HG02642 (cell line): ENCODE measurements at regions not wholly inside any gene's neighbourhood (a gene's known extent, or its start where the extent isn't known, plus 50 kb on each side); places are given as distances from the start of the nearest gene placed in this dataset.
"Not testable (repeated sequence)": the region's sequence is repeated elsewhere in the genome, so short reads cannot be mapped to it uniquely, and the experiment has no call there.

Experiments
- ATAC-seq: cut with Tn5 transposase; IDR thresholded peaks from one replicate; pipeline ENCODE4 v1.9.1; 2021; ENCODE audit warnings: mild to moderate bottlenecking; ENCODE audit not compliant: unreplicated experiment, poor library complexity

GRCh38 chr10:78605800-78606350, 462.9 kb upstream of the ZMIZ1 start:
- ATAC-seq: no peak

DNA sequence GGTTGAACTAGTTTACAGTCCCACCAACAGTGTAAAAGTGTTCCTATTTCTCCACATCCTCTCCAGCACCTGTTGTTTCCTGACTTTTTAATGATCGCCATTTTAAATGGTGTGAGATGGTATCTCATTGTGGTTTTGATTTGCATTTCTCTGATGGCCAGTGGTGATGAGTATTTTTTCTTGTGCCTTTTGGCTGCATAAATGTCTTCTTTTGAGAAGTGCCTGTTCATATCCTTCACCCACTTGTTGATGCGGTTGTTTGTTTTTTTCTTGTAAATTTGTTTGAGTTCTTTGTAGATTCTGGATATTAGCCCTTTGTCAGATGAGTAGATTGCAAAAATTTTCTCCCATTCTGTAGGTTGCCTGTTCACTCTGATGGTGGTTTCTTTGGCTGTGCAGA, 462.0 kb upstream of the ZMIZ1 start:
- ATAC-seq: not testable (repeated sequence)

DNA sequence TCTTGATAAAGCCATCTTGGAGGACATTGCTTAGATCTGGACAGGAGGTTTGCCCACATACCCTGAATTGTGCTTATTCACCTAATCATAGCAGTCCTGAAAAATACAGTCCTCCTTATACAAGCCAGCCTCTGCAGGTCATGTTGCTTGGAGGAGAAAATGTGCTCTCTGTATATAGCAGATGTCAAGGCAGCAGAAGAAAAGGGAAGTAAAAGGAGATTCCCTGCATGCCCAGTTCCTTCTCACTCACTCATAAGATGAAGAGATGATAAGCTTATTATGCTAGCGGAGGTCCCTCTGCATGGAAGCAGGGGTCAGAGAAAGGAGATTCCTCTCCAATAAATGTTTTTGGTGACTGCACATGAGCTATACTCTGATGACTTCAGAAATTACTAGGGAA, 458.8 kb upstream of the ZMIZ1 start:
- no peak for ATAC-seq

GRCh38 chr10:78613132-78613531, 455.6 kb upstream of the ZMIZ1 start:
- no peak for ATAC-seq

DNA sequence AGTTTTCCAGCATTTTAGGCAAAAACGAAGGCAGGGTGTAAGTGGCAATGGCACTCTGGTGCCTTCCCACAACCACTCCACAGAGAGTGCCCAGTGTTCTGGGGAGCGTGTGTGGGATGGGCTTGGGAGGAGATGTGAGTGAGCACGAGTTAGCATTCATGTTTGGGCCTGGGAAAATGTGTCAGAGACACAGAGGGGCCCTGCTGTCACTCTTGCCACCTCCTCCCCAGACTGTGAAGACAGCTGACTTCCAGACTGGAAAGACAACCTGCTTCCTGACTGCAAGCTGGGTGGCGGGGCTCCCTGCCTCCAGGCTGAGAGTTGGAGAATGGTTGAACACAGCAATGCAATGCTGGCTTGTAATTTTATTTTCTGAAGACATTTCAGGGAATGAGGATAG, 454.5 kb upstream of the ZMIZ1 start:
- ATAC-seq: no peak

GRCh38 chr10:78614744-78615143, 454.0 kb upstream of the ZMIZ1 start:
- ATAC-seq: no peak

GRCh38 chr10:78616125-78616695, 452.6 kb upstream of the ZMIZ1 start:
- ATAC-seq: no peak

GRCh38 chr10:78617115-78617514, 451.7 kb upstream of the ZMIZ1 start:
- ATAC-seq: no peak

DNA sequence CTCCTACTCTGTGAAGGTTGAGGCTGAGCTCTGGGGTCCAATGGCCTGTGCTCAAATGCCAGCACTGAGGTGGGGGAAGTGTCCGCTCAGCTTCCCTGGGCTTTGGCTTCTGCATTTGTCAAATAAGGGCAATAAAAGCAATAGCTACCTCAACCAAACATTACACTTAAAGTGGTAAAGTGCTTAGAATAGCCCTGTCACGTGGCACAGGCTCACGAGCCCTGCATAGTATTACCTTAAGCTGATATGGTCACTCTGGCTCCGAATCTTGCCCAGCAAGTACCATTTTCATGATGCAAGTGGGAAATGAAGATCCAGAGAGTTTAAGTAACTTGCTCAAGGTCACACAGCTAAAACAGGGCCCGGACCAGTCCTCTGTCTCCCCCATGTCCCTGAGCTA, 451.1 kb upstream of the ZMIZ1 start:
- ATAC-seq: no peak

GRCh38 chr10:78618050-78618449, 450.7 kb upstream of the ZMIZ1 start:
- ATAC-seq: no peak

GRCh38 chr10:78619115-78619851, 449.5 kb upstream of the ZMIZ1 start:
- ATAC-seq: no peak

DNA sequence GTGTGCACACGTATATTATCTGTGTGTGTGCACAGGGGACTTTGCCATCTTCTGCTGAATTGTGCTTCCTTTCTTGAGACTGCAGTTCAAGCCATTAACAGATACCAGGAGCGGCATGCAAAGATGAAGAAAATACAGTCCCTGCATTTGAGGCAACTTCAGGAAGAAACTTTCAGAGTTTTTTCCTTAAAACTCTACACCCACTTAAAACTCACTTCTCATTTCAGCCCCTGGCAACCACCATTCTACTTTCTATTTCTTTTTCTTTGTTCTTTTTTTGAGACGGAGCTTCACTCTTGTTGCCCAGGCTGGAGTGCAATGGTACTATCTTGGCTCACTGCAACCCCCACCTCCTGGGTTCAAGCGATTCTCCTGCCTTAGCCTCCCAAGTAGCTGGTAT, 448.9 kb upstream of the ZMIZ1 start:
- ATAC-seq: no peak

DNA sequence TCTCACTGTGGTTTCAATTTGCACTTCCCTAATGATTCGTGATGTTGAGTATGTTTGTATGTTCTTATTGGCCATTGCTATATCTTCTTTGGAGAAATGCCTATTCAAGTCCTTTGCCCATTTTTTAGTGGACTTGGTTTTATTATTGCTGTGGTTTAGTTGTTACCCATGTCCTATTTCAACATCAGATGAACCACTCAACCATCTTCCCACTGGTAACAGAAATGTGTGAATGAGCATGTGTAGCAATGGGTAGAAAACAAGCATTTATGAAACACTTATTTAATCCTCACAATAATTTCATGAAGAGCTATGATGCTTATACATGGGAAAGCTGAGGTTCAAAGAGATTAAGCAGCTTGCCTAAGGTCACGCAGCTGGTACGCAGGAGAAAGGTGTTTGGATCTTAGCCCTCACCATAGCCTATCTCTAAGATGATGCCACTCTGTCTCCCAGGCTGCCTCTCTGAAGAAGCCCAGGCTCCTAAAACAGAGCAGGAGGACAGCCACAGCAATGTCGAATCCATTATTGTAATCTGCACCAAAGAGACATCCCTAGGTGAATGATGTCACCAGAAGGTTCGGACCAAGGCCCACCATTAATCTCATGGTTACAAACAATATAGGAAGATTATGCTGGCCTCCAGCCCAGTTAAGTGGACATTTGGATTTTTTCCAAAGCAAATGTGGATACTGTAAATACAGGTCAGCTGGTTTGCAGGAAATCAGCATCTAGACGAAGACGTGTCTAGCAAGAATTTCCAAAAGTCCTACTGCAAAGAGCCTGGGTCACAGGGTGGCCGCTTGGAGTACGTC, 447.6 kb upstream of the ZMIZ1 start:
- ATAC-seq: no peak

DNA sequence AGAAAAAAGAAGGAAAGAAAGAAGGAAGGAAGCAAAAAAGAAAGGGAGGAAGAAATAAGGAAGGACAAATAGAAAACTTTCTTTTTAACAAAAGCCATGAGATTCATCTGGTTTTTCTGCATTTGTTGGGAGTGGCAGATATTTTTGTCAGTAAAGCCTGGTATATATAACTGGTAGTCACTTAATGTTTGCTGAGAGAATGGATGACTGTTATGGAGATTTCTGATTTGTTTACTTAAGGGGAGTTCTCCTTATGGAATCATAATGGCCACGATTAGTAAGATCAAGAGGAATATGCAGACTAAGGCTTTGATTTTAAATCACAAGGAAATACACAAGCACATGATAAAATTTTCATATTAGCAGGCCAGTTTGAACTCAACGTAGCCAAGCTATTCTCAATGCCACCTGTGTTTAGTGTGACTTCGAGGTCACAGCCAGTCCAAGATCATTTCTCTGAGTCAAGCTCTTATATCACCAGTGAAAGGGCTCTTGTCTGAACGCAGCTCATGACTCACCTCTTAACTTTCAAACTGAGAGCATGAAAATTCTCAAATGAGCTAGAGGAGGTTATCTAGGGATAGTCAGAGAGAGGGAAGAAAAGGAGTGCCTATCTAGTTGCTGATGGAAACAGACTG, 445.1 kb upstream of the ZMIZ1 start:
- no peak for ATAC-seq

- no peak for ATAC-seq
Observed at GRCh38 chr10:78624791-78625190, 444.0 kb upstream of the ZMIZ1 start.

DNA sequence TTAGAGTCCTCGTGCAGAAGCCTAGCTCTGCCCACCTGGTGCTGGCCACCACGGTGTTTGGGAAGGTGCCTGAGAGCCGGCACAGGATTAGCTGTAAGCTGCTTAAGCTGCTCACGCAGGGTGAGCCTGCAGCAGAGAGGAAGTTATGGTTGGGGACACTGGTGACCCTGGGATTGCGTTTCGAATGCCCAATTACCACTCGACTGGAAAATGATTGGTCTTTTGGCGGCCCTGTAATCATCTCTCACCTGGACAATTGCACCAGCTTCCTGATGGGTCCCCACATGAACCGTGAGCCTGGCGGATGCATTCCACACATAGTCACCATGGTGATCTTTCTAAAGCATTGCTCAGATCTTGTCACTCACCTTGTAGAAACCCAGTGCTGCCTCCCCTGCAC, 442.3 kb upstream of the ZMIZ1 start:
- no peak for ATAC-seq

DNA sequence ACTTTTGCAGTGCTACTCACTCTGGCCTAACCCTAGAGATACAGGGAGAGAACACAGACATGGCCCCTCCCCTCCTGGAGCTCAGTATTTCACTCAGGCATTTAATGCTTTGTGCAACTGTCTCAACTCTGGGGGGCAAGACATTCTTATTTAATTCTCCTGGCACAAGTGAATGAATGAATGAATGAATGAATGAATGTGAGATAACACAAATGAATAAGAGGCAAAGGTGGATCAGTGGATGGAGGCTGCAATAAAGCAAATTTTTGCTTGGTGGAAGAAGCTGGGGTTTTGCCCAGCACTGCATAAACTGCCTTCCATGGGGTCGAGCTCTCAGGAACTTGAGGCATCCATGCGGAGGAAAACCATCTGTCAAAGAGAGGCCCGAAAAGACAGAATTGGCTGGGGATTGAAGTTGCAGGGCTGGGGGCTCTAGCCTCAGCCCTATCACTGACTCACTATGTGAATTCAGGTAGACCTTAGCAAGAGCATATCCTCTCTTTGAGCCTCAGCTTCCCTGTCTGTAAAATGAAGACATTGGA, 441.4 kb upstream of the ZMIZ1 start:
- no peak for ATAC-seq

GRCh38 chr10:78628976-78629375, 439.8 kb upstream of the ZMIZ1 start:
- ATAC-seq: no peak

- ATAC-seq: no peak
Observed at GRCh38 chr10:78629773-78630172, 439.0 kb upstream of the ZMIZ1 start.
